ENCODE measurements at regions not wholly inside any gene's neighbourhood (a gene's known extent, or its start where the extent isn't known, plus 50 kb on each side); places are given as distances from the start of the nearest gene placed in this dataset.

DNA sequence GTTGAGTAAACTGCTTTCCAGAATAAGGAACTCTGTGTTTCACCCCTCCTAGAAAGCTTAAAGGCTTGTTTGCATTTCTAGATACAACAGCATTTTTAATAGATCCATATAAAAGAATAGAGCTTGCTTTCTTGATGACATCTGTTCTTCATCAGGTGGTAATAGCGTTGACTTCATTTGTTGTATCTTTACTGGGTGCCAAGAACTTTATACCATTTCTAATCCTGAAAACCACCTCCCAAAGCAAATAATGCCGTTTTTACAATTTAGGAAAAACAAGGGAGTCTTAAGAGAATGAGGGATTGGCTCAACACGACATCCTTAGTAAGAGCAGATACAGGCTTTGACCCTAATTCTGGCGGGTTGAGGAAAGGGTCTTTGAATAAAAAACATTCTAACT is 993.4 kb downstream of the TYW1 start:
- Histone ChIP-seq H3K27ac (no peak overlapping the region), H3K9me2 (ENCODE audit: insufficient read depth) (no peaks in the 10 kb centered on the region), H3K27me3 (replicated peaks; ENCODE audit: insufficient read depth) (no peaks in the 10 kb centered on the region), H3K9me3 (ENCODE audit: low read depth) (no peaks in the 10 kb centered on the region), H3K4me1 (ENCODE audit: insufficient read depth) (no peaks in the 10 kb centered on the region), H3F3A (ENCODE audit: insufficient read depth) (no peaks in the 10 kb centered on the region), H4K20me1 (ENCODE audit: insufficient read depth) (no peaks in the 10 kb centered on the region), H3K9ac (no peak overlapping the region), H3K36me3 (ENCODE audit: low read depth) (no peaks in the 10 kb centered on the region), H2AFZ (no peak overlapping the region), H3K79me2 (ENCODE audit: insufficient read depth) (no peaks in the 10 kb centered on the region), H3K4me2 (ENCODE audit: unreplicated experiment) (no peak overlapping the region), H3K4me3 (no peak overlapping the region)
- TF ChIP-seq EZH2 (IDR thresholded peaks at IDR 0.05; ENCODE audit: insufficient read depth, poor library complexity, severe bottlenecking) = no peak
- TF ChIP-seq EZH2phosphoT487 (IDR thresholded peaks at IDR 0.05; ENCODE audit: insufficient read depth, low read depth) = no peak
- 2% methylated on average over 4 of the region's 4 CpGs for WGBS, 2 experiments (ENCODE audit: low coverage in 1 of 2, low lambda C conversion rate in 2 of 2, missing lambda C conversion rate in 2 of 2)
- in situ Hi-C loops (cut with MboI) = no loop called here
- DNase-seq = no peak

DNA sequence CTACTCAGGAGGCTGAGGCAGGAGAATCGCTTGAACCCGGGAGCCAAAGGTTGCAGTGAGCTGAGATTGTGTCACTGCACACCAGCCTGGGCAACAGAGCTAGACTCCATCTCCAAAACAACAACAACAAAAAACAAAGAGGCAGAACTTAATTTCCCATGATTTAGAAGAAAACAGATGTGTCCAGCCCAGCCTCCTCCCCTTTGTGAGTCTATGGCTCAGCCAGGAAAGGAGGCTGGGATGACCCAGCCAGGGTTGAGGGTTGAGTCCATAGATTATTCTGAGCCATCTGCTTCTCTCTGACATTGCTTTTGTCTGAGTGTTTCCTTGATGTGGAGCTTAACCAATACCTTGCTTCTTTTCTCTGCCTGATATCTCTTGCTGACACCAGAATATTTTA is 994.1 kb downstream of the TYW1 start:
- H3K27me3 ChIP-seq (replicated peaks; ENCODE audit: insufficient read depth) = no peaks in the 10 kb centered on the region
- H3K9ac ChIP-seq = no peak overlapping the region
- 0 to 8% methylated on average over 2 of the region's 2 CpGs for WGBS, 2 experiments (ENCODE audit: low coverage in 1 of 2, low lambda C conversion rate in 2 of 2, missing lambda C conversion rate in 2 of 2)
- H3K27ac ChIP-seq = no peak overlapping the region
- H3K36me3 ChIP-seq (ENCODE audit: low read depth) = no peaks in the 10 kb centered on the region
- TF ChIP-seq EZH2phosphoT487 (IDR thresholded peaks at IDR 0.05; ENCODE audit: insufficient read depth, low read depth) = no peak
- no peak for TF ChIP-seq EZH2 (IDR thresholded peaks at IDR 0.05; ENCODE audit: insufficient read depth, poor library complexity, severe bottlenecking)
- H3F3A ChIP-seq (ENCODE audit: insufficient read depth) = no peaks in the 10 kb centered on the region
- H3K4me1 ChIP-seq (ENCODE audit: insufficient read depth) = no peaks in the 10 kb centered on the region
- no peak overlapping the region for H3K4me2 ChIP-seq (ENCODE audit: unreplicated experiment)
- no peaks in the 10 kb centered on the region for H3K79me2 ChIP-seq (ENCODE audit: insufficient read depth)
- DNase-seq = no peak
- no peaks in the 10 kb centered on the region for H3K9me3 ChIP-seq (ENCODE audit: low read depth)
- H3K9me2 ChIP-seq (ENCODE audit: insufficient read depth) = no peaks in the 10 kb centered on the region
- H4K20me1 ChIP-seq (ENCODE audit: insufficient read depth) = no peaks in the 10 kb centered on the region
- no peak overlapping the region for H3K4me3 ChIP-seq
- in situ Hi-C loops (cut with MboI) = no loop called here
- H2AFZ ChIP-seq = no peak overlapping the region

DNA sequence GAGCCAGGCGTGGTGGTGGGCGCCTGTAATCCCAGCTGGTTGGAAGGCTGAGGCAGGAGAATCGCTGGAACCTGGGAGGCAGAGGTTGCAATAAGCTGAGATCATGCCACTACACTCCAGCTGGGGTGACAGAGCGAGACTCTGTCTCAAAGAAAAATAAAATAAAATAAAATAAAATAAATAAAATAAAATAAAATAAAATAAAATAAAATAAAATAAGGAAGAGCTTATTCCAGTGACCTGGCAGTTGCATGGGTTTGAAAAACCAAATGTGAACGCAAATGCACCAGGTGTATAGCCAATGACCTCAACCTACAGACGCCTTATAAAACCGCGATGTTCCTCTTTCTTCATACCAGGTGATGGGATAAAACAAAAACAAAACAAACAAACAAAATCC is 995.7 kb downstream of the TYW1 start:
- Histone ChIP-seq H3F3A (ENCODE audit: insufficient read depth) (no peaks in the 10 kb centered on the region), H3K36me3 (ENCODE audit: low read depth) (no peaks in the 10 kb centered on the region), H3K79me2 (ENCODE audit: insufficient read depth) (no peaks in the 10 kb centered on the region), H3K9me3 (ENCODE audit: low read depth) (no peaks in the 10 kb centered on the region), H3K4me3 (no peak overlapping the region), H3K27ac (no peak overlapping the region), H3K27me3 (replicated peaks; ENCODE audit: insufficient read depth) (no peaks in the 10 kb centered on the region), H4K20me1 (ENCODE audit: insufficient read depth) (no peaks in the 10 kb centered on the region), H2AFZ (no peak overlapping the region), H3K4me1 (ENCODE audit: insufficient read depth) (no peaks in the 10 kb centered on the region), H3K9me2 (ENCODE audit: insufficient read depth) (no peaks in the 10 kb centered on the region), H3K9ac (no peak overlapping the region), H3K4me2 (ENCODE audit: unreplicated experiment) (no peak overlapping the region)
- WGBS, 2 experiments (ENCODE audit: low coverage in 1 of 2, low lambda C conversion rate in 2 of 2, missing lambda C conversion rate in 2 of 2) = 43 to 51% methylated on average over 8 of the region's 8 CpGs
- TF ChIP-seq EZH2 (IDR thresholded peaks at IDR 0.05; ENCODE audit: insufficient read depth, poor library complexity, severe bottlenecking) = no peak
- TF ChIP-seq EZH2phosphoT487 (IDR thresholded peaks at IDR 0.05; ENCODE audit: insufficient read depth, low read depth) = no peak
- in situ Hi-C loops (cut with MboI) = no loop called here
- no peak for DNase-seq

DNA sequence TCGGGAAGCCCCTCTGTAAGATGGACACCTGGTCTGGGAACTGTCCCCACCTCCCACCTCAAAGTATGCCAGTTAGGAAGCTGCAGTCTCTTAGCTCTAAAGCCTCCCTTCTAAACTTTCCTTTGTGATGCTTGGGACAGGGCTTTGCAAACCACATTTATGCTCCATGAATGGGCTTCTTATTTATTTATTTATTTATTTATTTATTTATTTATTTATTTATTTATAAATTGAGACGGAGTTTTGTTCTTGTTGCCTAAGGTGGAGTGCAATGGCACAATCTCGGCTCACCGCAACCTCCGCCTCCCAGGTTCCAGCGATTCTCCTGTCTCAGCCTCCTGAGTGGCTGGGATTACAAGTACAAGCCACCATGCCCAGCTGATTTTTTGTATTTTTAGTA is 1009.4 kb downstream of the TYW1 start:
- H3K9me2 ChIP-seq (ENCODE audit: insufficient read depth) = no peaks in the 10 kb centered on the region
- H3K4me2 ChIP-seq (ENCODE audit: unreplicated experiment) = no peak overlapping the region
- no peak overlapping the region for H3K4me3 ChIP-seq
- H3K4me1 ChIP-seq (ENCODE audit: insufficient read depth) = no peaks in the 10 kb centered on the region
- no peak overlapping the region for H3K27ac ChIP-seq
- no peak for DNase-seq
- WGBS, 2 experiments (ENCODE audit: low coverage in 1 of 2, low lambda C conversion rate in 2 of 2, missing lambda C conversion rate in 2 of 2) = 57 to 64% methylated on average over 6 of the region's 6 CpGs
- no peaks in the 10 kb centered on the region for H3F3A ChIP-seq (ENCODE audit: insufficient read depth)
- TF ChIP-seq EZH2phosphoT487 (IDR thresholded peaks at IDR 0.05; ENCODE audit: insufficient read depth, low read depth) (no peak), EZH2 (IDR thresholded peaks at IDR 0.05; ENCODE audit: insufficient read depth, poor library complexity, severe bottlenecking) (no peak)
- H3K9ac ChIP-seq = no peak overlapping the region
- no peaks in the 10 kb centered on the region for H3K27me3 ChIP-seq (replicated peaks; ENCODE audit: insufficient read depth)
- no peaks in the 10 kb centered on the region for H3K36me3 ChIP-seq (ENCODE audit: low read depth)
- in situ Hi-C loops (cut with MboI) = no loop called here
- no peaks in the 10 kb centered on the region for H3K79me2 ChIP-seq (ENCODE audit: insufficient read depth)
- H3K9me3 ChIP-seq (ENCODE audit: low read depth) = no peaks in the 10 kb centered on the region
- no peak overlapping the region for H2AFZ ChIP-seq
- H4K20me1 ChIP-seq (ENCODE audit: insufficient read depth) = no peaks in the 10 kb centered on the region

- Histone ChIP-seq H2AFZ (no peak overlapping the region), H3K9ac (no peak overlapping the region), H3K4me2 (ENCODE audit: unreplicated experiment) (no peak overlapping the region), H3K36me3 (ENCODE audit: low read depth) (no peaks in the 10 kb centered on the region), H4K20me1 (ENCODE audit: insufficient read depth) (no peaks in the 10 kb centered on the region), H3K79me2 (ENCODE audit: insufficient read depth) (no peaks in the 10 kb centered on the region), H3K4me3 (no peak overlapping the region), H3K4me1 (ENCODE audit: insufficient read depth) (no peaks in the 10 kb centered on the region), H3K27ac (no peak overlapping the region), H3K9me2 (ENCODE audit: insufficient read depth) (no peaks in the 10 kb centered on the region), H3F3A (ENCODE audit: insufficient read depth) (no peaks in the 10 kb centered on the region), H3K27me3 (replicated peaks; ENCODE audit: insufficient read depth) (no peaks in the 10 kb centered on the region), H3K9me3 (ENCODE audit: low read depth) (no peaks in the 10 kb centered on the region)
- in situ Hi-C loops (cut with MboI) = no loop called here
- TF ChIP-seq EZH2 (IDR thresholded peaks at IDR 0.05; ENCODE audit: insufficient read depth, poor library complexity, severe bottlenecking) (no peak), EZH2phosphoT487 (IDR thresholded peaks at IDR 0.05; ENCODE audit: insufficient read depth, low read depth) (no peak)
- no peak for DNase-seq
- 35 to 46% methylated on average over 2 of the region's 2 CpGs for WGBS, 2 experiments (ENCODE audit: low coverage in 1 of 2, low lambda C conversion rate in 2 of 2, missing lambda C conversion rate in 2 of 2)
These were observed 1010.0 kb downstream of the TYW1 start for GRCh38 chr7:68006619-68007018.

Data from GM23248 (cell line).